AG04450 (cell line): ENCODE measurements at regions not wholly inside any gene's neighbourhood (a gene's known extent, or its start where the extent isn't known, plus 50 kb on each side); places are given as distances from the start of the nearest gene placed in this dataset.

Source experiments
- CTCF ChIA-PET: fragments of 300-600, 350-600 bp; formaldehyde crosslinking; extraction: SDS; loops from one replicate; lab custom pipeline; 2022; ENCODE audit warnings: antibody characterized with exemption, inconsistent platforms; lab: Charles Lee
- POLR2A ChIA-PET: fragments of 350-600 bp; formaldehyde crosslinking; extraction: SDS; loops from one replicate; lab custom pipeline; 2021; ENCODE audit warnings: antibody characterized with exemption, inconsistent platforms; lab: Yijun Ruan, JAX
- DNase-seq: peaks from one replicate; pipeline ENCODE4 v3.0.0-alpha.2; 2011; ENCODE audit warnings: low read depth, low spot score
- H3K27ac ChIP-seq: one replicate; pipeline ENCODE4 v1.5.1; 2012; ENCODE audit warnings: low read depth, low read length, control low read depth
- H3K27me3 ChIP-seq: one replicate; pipeline ENCODE4 v1.6.0; 2012; ENCODE audit warnings: low read length; ENCODE audit not compliant: control insufficient read depth, insufficient read depth
- H3K4me3 ChIP-seq: 2 replicates; pipeline ENCODE4 v1.5.1; 2011; ENCODE audit warnings: mild to moderate bottlenecking, low read depth, low read length, control low read depth
- H3K9me3 ChIP-seq: 2 replicates; pipeline ENCODE4 v1.5.1; 2012; ENCODE audit warnings: low read length; ENCODE audit not compliant: control insufficient read depth, insufficient read depth
- CTCF ChIP-seq: IDR thresholded peaks from 2 replicates; pipeline ENCODE4 v1.5.1; 2011; ENCODE audit warnings: low read depth, low read length, control low read depth, inconsistent platforms

- no peak for DNase-seq
- no peak overlapping the region for H3K4me3 ChIP-seq
- POLR2A ChIA-PET = no interaction called here
- peaks cover 7% of the 10 kb centered on the region; the same call in 1 of the 2 replicates for H3K9me3 ChIP-seq
- CTCF ChIA-PET = no interaction called here
- TF ChIP-seq CTCF = no peak
- H3K27me3 ChIP-seq = no peaks in the 10 kb centered on the region
- H3K27ac ChIP-seq = no peak overlapping the region
These were observed 630.6 kb downstream of the TLE1 start for GRCh38 chr9:81058782-81059181.

GRCh38 chr9:81053298-81054025 is 635.9 kb downstream of the TLE1 start:
- no peak for DNase-seq
- TF ChIP-seq CTCF = no peak
- POLR2A ChIA-PET = no interaction called here
- Histone ChIP-seq H3K9me3 (no peaks in the 10 kb centered on the region), H3K27ac (no peak overlapping the region), H3K4me3 (no peak overlapping the region), H3K27me3 (no peaks in the 10 kb centered on the region)
- CTCF ChIA-PET = no interaction called here

GRCh38 chr9:81052846-81053245 is 636.5 kb downstream of the TLE1 start:
- ChIA-PET POLR2A (no interaction called here), CTCF (no interaction called here)
- Histone ChIP-seq H3K27ac (no peak overlapping the region), H3K27me3 (no peaks in the 10 kb centered on the region), H3K9me3 (no peaks in the 10 kb centered on the region), H3K4me3 (no peak overlapping the region)
- TF ChIP-seq CTCF = no peak
- DNase-seq = no peak

- no peak overlapping the region for H3K27ac ChIP-seq
- H3K27me3 ChIP-seq = no peaks in the 10 kb centered on the region
- no peak for DNase-seq
- no peak for TF ChIP-seq CTCF
- H3K9me3 ChIP-seq = no peaks in the 10 kb centered on the region
- H3K4me3 ChIP-seq = no peak overlapping the region
- ChIA-PET CTCF (no interaction called here), POLR2A (no interaction called here)
These were observed 642.1 kb downstream of the TLE1 start for GRCh38 chr9:81047280-81047679.

GRCh38 chr9:81045658-81046057 is 643.7 kb downstream of the TLE1 start:
- Histone ChIP-seq H3K27me3 (no peaks in the 10 kb centered on the region), H3K9me3 (no peaks in the 10 kb centered on the region), H3K4me3 (no peak overlapping the region), H3K27ac (no peak overlapping the region)
- POLR2A ChIA-PET = no interaction called here
- DNase-seq = no peak
- no peak for TF ChIP-seq CTCF
- CTCF ChIA-PET = no interaction called here
